ENCODE measurements at regions not wholly inside any gene's neighbourhood (a gene's known extent, or its start where the extent isn't known, plus 50 kb on each side); places are given as distances from the start of the nearest gene placed in this dataset.
"Not testable (repeated sequence)": the region's sequence is repeated elsewhere in the genome, so short reads cannot be mapped to it uniquely, and the experiment has no call there.

DNA sequence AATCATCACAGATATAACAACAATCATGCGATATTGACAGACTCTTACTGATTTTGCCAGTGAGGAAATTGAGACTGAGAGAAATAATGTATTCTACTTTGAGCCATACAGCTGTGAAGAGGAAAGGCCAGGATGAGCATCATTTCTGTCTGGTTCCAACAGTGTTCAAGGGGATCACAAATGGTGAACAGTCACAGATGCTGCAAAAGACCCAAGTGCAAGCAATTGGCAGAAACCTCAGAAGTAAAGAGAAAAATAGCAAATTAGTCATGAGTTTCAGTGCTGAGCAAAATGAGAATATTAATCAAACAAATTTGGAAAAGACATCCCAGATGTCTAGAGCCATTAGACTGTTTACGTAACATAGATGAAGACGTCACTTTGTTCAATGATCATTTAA, 114.1 kb downstream of the RAB38 start:
- H3K9me3 Mint-ChIP-seq: peaks cover 0 to 6% of the 10 kb centered on the region in 2 donors

DNA sequence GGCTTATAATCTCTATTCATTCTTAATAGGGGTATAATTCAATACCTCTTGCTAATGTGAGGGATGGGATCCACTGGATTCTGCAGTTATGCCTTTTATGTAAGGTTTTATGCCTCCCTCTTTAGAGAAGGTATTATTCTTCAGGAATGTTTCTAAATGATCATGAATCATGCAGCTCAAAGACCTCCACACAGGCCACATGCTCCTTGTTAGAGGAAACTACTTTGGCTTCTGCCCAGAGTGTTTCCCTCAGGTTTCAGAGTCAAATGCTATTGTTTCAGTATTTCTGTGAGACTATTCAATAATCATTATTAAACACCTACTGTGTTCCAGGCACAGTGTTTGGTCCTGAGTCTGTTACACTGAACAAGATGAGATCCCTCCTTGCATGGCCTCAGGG, 115.9 kb downstream of the RAB38 start:
- DNase-seq (no peak), ATAC-seq (replicated peaks) (no peak)
- H3K9me3 Mint-ChIP-seq: peaks cover 0 to 6% of the 10 kb centered on the region in 2 donors
- H3K27ac Mint-ChIP-seq: no peak overlapping the region
- no peaks in the 10 kb centered on the region for H3K36me3 Mint-ChIP-seq
- no peaks in the 10 kb centered on the region for H3K27me3 Mint-ChIP-seq
- no peaks in the 10 kb centered on the region for H3K4me1 Mint-ChIP-seq
- H3K4me3 Mint-ChIP-seq: no peak overlapping the region

More for the DNA sequence above, 114.1 kb downstream of the RAB38 start:
- H3K27ac Mint-ChIP-seq: no peak overlapping the region
- DNase-seq (no peak), ATAC-seq (replicated peaks) (no peak)
- H3K4me3 Mint-ChIP-seq: no peak overlapping the region
- no peaks in the 10 kb centered on the region for H3K36me3 Mint-ChIP-seq
- no peaks in the 10 kb centered on the region for H3K27me3 Mint-ChIP-seq
- H3K4me1 Mint-ChIP-seq: no peaks in the 10 kb centered on the region

DNA sequence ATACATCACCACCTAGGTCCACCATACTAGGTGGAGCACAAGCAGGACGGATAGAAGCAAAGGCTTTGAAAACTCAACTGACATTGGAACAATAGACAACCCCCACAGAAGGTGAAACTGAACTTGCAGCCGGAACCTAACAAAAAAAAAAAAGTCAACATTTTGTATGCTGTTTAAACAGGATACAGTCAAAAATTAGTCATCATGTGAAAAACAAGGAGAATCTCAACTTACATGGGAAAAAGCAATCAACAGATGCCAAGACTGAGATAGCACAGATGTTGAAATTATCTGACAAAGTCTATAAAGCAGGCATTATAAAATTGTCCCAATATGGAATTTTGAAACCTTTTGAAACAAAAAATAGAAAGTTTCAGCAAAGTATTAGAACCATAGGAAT, 123.8 kb downstream of the RAB38 start:
- no peaks in the 10 kb centered on the region for H3K27me3 Mint-ChIP-seq
- no peaks in the 10 kb centered on the region for H3K9me3 Mint-ChIP-seq
- no peaks in the 10 kb centered on the region for H3K36me3 Mint-ChIP-seq
- no peak overlapping the region for H3K4me3 Mint-ChIP-seq
- no peak overlapping the region for H3K27ac Mint-ChIP-seq
- DNase-seq (no peak), ATAC-seq (replicated peaks) (no peak)
- no peaks in the 10 kb centered on the region for H3K4me1 Mint-ChIP-seq

DNA sequence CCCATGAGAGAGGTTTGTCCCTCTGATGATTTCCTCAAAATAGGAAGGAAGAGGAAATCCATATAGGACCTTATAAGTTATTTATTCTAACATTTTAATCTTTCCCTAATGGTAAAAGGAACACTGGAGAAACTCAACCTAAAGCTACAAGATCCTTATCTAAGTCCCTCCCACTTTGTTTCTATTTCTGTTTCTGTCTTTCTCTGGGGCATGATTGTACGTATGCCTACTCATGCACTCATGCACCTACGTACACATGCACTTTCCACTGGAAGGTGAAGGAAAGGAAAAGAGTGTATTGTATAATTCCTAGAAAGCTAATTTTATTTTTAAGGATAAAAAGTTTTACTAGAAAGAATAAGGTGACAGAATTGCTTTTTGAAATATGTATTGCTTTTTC, 125.0 kb downstream of the RAB38 start:
- Mint-ChIP-seq H3K9me3 (no peaks in the 10 kb centered on the region), H3K4me3 (no peak overlapping the region), H3K36me3 (no peaks in the 10 kb centered on the region), H3K4me1 (no peaks in the 10 kb centered on the region), H3K27ac (no peak overlapping the region), H3K27me3 (no peaks in the 10 kb centered on the region)
- no peak for ATAC-seq (replicated peaks)
- DNase-seq: no peak

DNA sequence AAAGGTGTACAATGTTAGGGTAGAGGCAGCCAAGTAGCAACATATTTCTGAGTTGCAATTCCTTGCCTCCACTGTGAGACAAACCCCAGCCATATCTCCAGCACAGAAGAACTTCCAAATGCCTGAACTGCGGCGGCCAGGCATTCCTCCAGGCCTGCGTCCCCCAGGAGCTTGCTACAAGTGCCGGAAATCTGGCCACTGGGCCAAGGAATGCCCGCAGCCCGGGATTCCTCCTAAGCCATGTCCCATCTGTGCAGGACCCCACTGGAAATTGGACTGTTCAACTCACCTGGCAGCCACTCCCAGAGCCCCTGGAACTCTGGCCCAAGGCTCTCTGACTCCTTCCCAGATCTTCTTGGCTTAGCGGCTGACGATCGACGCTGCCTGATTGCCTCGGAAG, 130.0 kb downstream of the RAB38 start:
- H3K9me3 Mint-ChIP-seq; DNase-seq; H3K36me3 Mint-ChIP-seq; H3K27ac Mint-ChIP-seq; H3K4me1 Mint-ChIP-seq; H3K27me3 Mint-ChIP-seq; H3K4me3 Mint-ChIP-seq; ATAC-seq (replicated peaks): not testable (repeated sequence)

DNA sequence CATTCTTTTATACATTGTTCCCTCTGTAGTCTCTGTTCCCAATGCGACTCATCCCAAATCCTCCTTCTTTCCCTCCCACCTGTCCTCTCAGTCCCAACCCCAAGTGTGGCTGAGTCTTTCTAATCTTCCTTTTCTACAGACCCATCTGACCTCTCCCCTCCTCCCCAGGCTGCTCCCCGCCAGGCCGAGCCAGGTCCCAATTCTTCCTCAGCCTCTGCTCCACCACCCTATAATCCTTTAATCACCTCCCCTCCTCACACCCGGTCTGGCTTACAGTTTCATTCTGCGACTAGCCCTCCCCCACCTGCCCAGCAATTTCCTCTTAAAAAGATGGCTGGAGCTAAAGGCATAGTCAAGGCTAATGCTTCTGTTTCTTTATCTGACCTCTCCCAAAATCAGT, 130.6 kb downstream of the RAB38 start:
- H3K27me3 Mint-ChIP-seq; H3K4me1 Mint-ChIP-seq; ATAC-seq (replicated peaks); H3K27ac Mint-ChIP-seq; H3K4me3 Mint-ChIP-seq; H3K9me3 Mint-ChIP-seq; DNase-seq; H3K36me3 Mint-ChIP-seq: not testable (repeated sequence)

DNA sequence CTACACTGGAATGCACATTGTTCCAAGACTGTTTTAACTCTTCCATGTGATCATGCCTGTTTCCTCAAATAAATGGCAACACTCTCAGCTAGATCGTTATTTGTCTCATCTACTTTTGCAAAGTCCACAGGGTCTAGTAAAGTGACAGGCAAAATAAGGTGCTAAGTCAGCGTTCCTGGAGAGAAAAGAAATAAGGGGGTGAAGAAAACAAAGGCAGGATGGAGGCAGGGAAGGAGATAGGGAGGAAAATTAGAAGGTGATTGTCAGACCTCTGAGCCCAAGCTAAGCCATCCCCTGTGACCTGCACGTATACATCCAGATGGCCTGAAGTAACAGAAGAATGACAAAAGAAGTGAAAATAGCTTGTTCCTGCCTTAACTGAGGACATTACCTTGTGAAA, 132.1 kb downstream of the RAB38 start:
- DNase-seq (no peak), ATAC-seq (replicated peaks) (no peak)
- no peak overlapping the region for H3K4me3 Mint-ChIP-seq
- H3K36me3 Mint-ChIP-seq: no peaks in the 10 kb centered on the region
- no peaks in the 10 kb centered on the region for H3K4me1 Mint-ChIP-seq
- no peaks in the 10 kb centered on the region for H3K9me3 Mint-ChIP-seq
- no peak overlapping the region for H3K27ac Mint-ChIP-seq
- H3K27me3 Mint-ChIP-seq: peaks cover 4 to 8% of the 10 kb centered on the region in 2 donors

DNA sequence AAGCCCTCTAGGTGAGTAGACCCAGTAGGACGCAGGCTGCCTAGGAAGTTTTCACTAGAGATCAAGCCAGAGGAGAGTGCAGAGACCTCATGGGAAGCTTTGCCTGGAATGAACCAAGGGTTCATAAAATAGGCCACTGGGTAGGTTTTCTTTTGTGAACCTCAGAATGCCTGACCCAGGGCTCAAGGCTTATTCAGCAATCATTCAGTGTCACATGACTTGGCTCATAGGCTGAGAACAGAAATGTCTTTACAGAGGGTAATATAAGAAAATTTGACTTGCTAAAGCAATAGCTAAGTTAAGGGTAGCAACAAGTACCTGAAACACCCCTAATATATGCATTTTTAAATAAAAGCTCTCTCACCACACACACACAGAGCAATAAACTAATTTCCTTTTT, 132.6 kb downstream of the RAB38 start:
- H3K27ac Mint-ChIP-seq: no peak overlapping the region
- H3K4me3 Mint-ChIP-seq: no peak overlapping the region
- peaks cover 4 to 8% of the 10 kb centered on the region in 2 donors for H3K27me3 Mint-ChIP-seq
- no peak for DNase-seq
- no peak for ATAC-seq (replicated peaks)
- no peaks in the 10 kb centered on the region for H3K4me1 Mint-ChIP-seq
- no peaks in the 10 kb centered on the region for H3K36me3 Mint-ChIP-seq
- no peaks in the 10 kb centered on the region for H3K9me3 Mint-ChIP-seq

DNA sequence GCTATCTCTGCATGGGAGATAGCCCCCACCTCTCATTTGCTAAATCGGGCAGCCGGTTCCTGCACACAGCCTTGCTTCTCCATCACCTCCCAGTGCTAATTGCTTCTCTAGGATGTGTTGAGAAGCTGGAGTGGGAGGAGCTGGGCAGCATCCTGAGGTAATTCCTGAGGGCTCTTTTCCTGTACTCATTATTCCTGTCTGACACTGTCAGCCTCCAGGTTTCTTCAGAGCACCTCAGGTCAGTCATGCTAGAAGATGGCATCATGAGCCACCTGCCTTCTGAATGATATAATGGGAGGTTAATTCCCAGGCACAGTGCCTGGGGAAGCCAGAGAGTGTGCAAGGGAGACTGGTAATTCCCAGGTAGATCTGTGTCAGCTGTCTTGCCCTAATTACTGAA, 133.0 kb downstream of the RAB38 start:
- no peak for DNase-seq
- Mint-ChIP-seq H3K27me3 (peaks cover 4 to 8% of the 10 kb centered on the region in 2 donors), H3K9me3 (no peaks in the 10 kb centered on the region), H3K36me3 (no peaks in the 10 kb centered on the region), H3K4me1 (no peaks in the 10 kb centered on the region), H3K27ac (no peak overlapping the region), H3K4me3 (no peak overlapping the region)
- ATAC-seq (replicated peaks): no peak

DNA sequence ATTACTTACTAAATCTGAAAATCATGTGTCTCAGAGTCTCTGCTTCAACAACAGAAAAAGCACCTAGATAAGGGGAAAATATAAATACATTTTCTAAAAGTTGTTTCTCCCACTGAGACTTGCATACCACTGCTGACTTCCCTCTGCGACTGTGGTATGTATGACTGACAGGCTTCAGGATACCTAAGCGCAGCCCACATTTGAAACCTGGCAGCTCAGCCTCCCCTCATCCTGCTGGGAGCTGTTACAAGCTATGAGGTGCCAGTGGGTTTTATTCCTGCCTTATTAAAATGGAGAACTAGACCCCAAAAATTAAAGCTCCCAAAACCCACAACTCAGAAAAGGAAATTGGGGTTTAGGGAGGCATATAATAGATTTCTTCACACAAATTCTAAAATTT, 133.6 kb downstream of the RAB38 start:
- H3K4me3 Mint-ChIP-seq: no peak overlapping the region
- DNase-seq (no peak), ATAC-seq (replicated peaks) (no peak)
- H3K36me3 Mint-ChIP-seq: no peaks in the 10 kb centered on the region
- no peaks in the 10 kb centered on the region for H3K4me1 Mint-ChIP-seq
- H3K27ac Mint-ChIP-seq: no peak overlapping the region
- peaks cover 4 to 8% of the 10 kb centered on the region in 2 donors for H3K27me3 Mint-ChIP-seq
- no peaks in the 10 kb centered on the region for H3K9me3 Mint-ChIP-seq

DNA sequence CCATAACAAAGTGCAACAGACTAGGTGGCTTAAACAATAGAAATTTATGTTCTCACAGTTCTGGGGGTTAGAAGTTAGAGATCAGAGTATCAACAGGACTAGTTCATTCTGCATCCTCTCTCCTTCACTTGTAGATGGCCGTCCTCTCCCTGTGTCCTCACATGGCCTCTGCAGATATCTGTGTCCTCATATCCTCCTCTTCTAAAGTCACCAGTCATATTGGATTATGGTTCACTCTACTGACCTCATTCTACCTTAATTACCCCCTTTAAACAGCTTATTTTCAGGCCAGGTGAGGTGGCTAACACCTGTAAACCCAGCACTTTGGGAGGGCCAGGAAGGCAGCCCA, 135.1 kb downstream of the RAB38 start:
- no peaks in the 10 kb centered on the region for H3K36me3 Mint-ChIP-seq
- no peak overlapping the region for H3K27ac Mint-ChIP-seq
- no peaks in the 10 kb centered on the region for H3K4me1 Mint-ChIP-seq
- no peak for DNase-seq
- H3K4me3 Mint-ChIP-seq: no peak overlapping the region
- no peaks in the 10 kb centered on the region for H3K9me3 Mint-ChIP-seq
- H3K27me3 Mint-ChIP-seq: peaks cover 4 to 8% of the 10 kb centered on the region in 2 donors
- ATAC-seq (replicated peaks): no peak

DNA sequence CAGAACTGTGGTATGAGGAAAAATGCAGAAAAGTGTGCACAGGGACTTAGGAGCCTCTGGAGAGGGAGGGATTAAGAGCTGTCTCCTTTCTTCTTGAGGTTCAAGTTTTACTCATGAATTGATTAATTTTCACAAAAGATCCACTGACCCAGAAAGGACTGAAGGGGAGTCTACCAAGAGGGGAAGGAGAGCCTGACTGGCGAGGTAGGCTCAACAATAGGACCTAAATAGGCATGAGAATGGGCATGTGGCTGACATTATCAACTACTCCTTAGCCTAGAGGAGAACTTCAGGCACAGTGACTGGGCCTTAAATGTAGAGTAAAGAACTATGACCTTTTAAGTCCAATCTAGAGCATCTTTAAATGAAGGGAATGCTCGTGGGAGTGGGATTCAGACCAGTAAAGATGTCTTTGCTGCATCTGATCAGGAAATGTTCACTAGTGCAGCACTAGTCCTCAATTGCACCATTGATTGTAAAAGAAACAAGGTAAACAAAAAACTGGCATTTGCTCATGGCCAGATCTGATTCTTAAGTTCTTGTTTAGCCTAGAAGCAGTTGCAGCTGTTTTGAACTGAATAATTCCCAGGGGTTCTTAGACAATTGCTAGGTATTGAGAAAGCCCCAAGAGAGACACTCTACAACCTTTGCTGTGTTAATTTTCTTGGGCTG, 135.6 kb downstream of the RAB38 start:
- ATAC-seq (replicated peaks): no peak
- H3K27me3 Mint-ChIP-seq: peaks cover 4 to 6% of the 10 kb centered on the region in 2 donors
- no peak overlapping the region for H3K27ac Mint-ChIP-seq
- DNase-seq: no peak
- H3K9me3 Mint-ChIP-seq: no peaks in the 10 kb centered on the region
- no peaks in the 10 kb centered on the region for H3K36me3 Mint-ChIP-seq
- H3K4me3 Mint-ChIP-seq: no peak overlapping the region
- no peaks in the 10 kb centered on the region for H3K4me1 Mint-ChIP-seq

DNA sequence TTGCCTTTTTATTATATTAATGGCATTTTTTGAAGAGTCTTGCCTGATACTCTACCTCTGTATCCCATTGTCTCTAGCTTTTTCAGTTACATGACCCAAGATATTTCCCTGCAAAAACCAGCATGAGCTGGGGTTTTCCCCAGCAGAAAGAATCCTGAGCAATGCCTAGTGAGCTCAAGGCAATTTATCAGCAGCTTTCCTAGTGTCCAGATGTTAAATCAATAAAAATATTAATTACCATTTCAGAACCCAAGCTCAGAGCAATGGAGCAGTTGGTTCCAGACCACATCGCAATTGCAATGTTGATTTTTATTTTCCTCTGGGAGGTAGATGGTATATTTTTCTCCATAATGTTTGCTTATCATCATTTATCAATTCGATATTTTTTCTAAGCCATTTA, 137.2 kb downstream of the RAB38 start:
- peaks cover 0 to 3% of the 10 kb centered on the region in 2 donors for H3K9me3 Mint-ChIP-seq
- ATAC-seq (replicated peaks) (no peak), DNase-seq (no peak)
- H3K27me3 Mint-ChIP-seq: peaks cover 0 to 4% of the 10 kb centered on the region in 2 donors
- H3K36me3 Mint-ChIP-seq: no peaks in the 10 kb centered on the region
- H3K4me1 Mint-ChIP-seq: no peaks in the 10 kb centered on the region
- no peak overlapping the region for H3K27ac Mint-ChIP-seq
- no peak overlapping the region for H3K4me3 Mint-ChIP-seq

DNA sequence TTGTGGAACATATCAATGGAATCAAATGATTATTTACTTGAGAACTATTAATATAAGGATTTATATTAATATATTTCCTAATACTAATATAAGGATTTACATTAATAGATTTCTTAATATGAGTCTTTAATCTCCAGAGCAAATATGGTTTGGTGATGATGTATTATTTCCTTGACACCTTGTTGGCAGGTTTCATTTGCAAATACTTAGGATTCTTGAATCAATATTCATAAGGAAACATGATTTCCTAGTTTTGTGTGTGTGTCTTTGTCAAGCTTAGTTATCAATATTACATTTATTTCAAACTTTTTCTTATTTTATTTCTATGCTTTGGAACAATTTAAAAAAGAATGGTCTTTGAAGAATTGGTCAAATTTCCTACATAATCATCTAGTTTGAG, 138.5 kb downstream of the RAB38 start:
- Mint-ChIP-seq H3K27me3 (peaks cover 0 to 4% of the 10 kb centered on the region in 2 donors), H3K36me3 (no peaks in the 10 kb centered on the region), H3K27ac (no peak overlapping the region), H3K4me3 (no peak overlapping the region), H3K9me3 (peaks cover 0 to 3% of the 10 kb centered on the region in 2 donors), H3K4me1 (no peaks in the 10 kb centered on the region)
- no peak for DNase-seq
- no peak for ATAC-seq (replicated peaks)

DNA sequence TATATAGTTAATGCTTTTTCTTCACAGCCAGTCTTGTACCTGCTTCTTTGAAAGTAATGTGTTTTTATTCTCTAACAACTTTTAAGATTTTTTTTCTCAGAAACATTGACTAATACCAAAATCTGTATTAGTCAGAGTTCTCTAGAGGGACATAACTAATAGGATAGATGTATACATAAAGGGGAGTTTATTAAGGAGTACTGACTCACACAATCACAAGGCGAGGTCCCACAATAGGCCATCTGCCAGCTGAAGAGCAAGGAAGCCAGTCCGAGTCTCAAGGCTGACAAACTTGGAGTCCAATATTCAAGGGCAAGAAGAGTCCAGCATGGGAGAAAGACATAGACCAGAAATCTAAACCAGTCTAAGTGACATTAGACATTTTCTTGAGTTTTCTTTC, 140.0 kb downstream of the RAB38 start:
- ATAC-seq (replicated peaks) (no peak), DNase-seq (no peak)
- peaks cover 0 to 3% of the 10 kb centered on the region in 2 donors for H3K9me3 Mint-ChIP-seq
- H3K4me3 Mint-ChIP-seq: no peak overlapping the region
- no peaks in the 10 kb centered on the region for H3K36me3 Mint-ChIP-seq
- H3K27ac Mint-ChIP-seq: no peak overlapping the region
- peaks cover 0 to 3% of the 10 kb centered on the region in 2 donors for H3K27me3 Mint-ChIP-seq
- no peaks in the 10 kb centered on the region for H3K4me1 Mint-ChIP-seq

DNA sequence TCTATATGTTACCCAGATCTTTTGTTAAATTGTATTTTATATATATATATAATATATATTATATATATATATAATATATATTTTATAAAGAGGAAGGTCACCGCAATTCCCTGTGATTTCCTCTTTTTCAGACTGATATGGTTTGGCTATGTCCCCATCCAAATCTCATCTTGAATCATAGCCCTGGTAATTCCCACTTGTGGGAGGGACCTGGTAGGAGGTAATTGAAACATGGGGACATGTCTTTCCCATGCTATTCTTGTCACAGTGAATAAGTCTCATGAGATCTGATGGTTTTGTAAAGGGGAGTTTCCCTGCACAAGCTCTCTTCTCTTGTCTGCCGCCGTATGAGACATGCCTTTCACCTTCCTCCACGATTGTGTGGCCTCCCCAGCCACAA, 157.6 kb downstream of the RAB38 start:
- Mint-ChIP-seq H3K36me3 (no peaks in the 10 kb centered on the region), H3K4me3 (no peak overlapping the region), H3K27me3 (no peaks in the 10 kb centered on the region), H3K27ac (no peak overlapping the region), H3K9me3 (no peaks in the 10 kb centered on the region), H3K4me1 (no peaks in the 10 kb centered on the region)
- DNase-seq (no peak), ATAC-seq (replicated peaks) (no peak)

Data from stimulated activated naive B cell treated with anti-CD40 and anti-IgM and Interleukin-4, amounts not matched to agents 10 μg/mL and 1 μg/mL and 100 μg/mL, for 72 hours (primary cell).